Upper lobe of right lung (tissue), 1 donor: ENCODE measurements at regions not wholly inside any gene's neighbourhood (a gene's known extent, or its start where the extent isn't known, plus 50 kb on each side); places are given as distances from the start of the nearest gene placed in this dataset.

ENCODE experiments used
- ATAC-seq: fragments of 200-7000 bp; cut with Tn5 transposase; one replicate; pipeline ENCODE4 v1.9.1; 2020; ENCODE audit warnings: mild to moderate bottlenecking, moderate library complexity
- DNase-seq: peaks from one replicate; pipeline ENCODE4 v3.0.0-alpha.2; 2020
- H3K27ac ChIP-seq: fragments of 200-600 bp; one replicate; pipeline ENCODE4 v1.8.0; 2022
- H3K27me3 ChIP-seq: fragments of 200-600 bp; one replicate; pipeline ENCODE4 v1.8.0; 2022; ENCODE audit warnings: mild to moderate bottlenecking
- H3K36me3 ChIP-seq: fragments of 200-600 bp; one replicate; pipeline ENCODE4 v1.8.0; 2022
- H3K4me1 ChIP-seq: fragments of 200-600 bp; one replicate; pipeline ENCODE4 v1.8.0; 2022
- H3K4me3 ChIP-seq: fragments of 200-600 bp; one replicate; pipeline ENCODE4 v1.8.0; 2022; ENCODE audit warnings: mild to moderate bottlenecking
- H3K9me3 ChIP-seq: fragments of 200-600 bp; one replicate; pipeline ENCODE4 v1.8.0; 2022
- intact Hi-C: fragments of 100-400 bp; cut with DNase I; formaldehyde crosslinking; loops from one replicate; pipeline ENCODE4 v1.11.0; 2022
- TF ChIP-seq, protein P1 (sequence below): fragments of 200-600 bp; IDR thresholded peaks from one replicate; pipeline ENCODE4 v1.8.0; 2022; ENCODE audit warnings: antibody characterized with exemption
- donor health status: DM: no; HTN: yes; CAD: no; lungs with severe emphysema.

DNA sequence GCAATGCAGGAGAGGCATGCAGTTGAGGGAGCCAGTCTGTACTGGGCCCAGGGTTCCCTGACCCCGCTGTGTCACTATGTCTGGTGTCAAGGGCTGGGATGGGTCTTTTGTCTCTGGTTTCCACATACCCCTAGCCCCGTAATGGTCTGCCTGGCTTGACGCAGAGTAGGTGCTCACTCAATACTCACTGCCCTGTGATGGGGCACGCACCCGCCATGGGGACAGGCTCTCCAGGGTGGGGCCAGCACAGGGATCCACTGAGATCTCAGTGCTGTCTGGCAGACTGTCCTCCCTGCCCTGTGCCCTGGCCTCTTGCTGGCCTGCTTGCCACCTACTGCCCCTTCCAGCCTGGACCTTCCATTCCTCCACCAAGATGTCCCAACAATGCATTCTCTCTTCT, 101.7 kb upstream of the CD82 start:
- DNase-seq: no peak
- Histone ChIP-seq H3K27me3 (no peaks in the 10 kb centered on the region), H3K9me3 (no peaks in the 10 kb centered on the region), H3K4me1 (no peaks in the 10 kb centered on the region), H3K36me3 (no peaks in the 10 kb centered on the region), H3K4me3 (no peak overlapping the region), H3K27ac (no peak overlapping the region)
- intact Hi-C loops: no loop called here
- TF ChIP-seq, protein P1, sequence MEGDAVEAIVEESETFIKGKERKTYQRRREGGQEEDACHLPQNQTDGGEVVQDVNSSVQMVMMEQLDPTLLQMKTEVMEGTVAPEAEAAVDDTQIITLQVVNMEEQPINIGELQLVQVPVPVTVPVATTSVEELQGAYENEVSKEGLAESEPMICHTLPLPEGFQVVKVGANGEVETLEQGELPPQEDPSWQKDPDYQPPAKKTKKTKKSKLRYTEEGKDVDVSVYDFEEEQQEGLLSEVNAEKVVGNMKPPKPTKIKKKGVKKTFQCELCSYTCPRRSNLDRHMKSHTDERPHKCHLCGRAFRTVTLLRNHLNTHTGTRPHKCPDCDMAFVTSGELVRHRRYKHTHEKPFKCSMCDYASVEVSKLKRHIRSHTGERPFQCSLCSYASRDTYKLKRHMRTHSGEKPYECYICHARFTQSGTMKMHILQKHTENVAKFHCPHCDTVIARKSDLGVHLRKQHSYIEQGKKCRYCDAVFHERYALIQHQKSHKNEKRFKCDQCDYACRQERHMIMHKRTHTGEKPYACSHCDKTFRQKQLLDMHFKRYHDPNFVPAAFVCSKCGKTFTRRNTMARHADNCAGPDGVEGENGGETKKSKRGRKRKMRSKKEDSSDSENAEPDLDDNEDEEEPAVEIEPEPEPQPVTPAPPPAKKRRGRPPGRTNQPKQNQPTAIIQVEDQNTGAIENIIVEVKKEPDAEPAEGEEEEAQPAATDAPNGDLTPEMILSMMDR: no peak
- no peak for ATAC-seq

DNA sequence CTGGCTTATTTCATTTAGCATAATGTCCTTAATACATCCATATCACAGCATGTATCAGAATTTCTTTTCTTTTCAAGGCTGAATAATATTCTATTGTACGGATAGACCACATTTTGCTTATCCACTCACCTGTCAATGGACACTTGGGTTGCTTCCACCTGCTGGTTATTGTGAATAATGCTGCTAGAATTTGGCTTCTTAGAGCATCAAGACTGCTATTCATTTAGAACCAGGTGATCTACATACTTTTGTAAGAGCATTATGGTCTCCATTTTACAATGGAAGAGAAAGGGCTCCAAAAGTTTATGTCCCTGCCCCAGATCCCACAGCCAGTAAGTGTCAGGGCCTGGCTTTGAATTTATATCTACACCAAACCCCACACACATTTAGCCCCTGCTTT, 100.7 kb upstream of the CD82 start:
- intact Hi-C loops: no loop called here
- no peaks in the 10 kb centered on the region for H3K36me3 ChIP-seq
- TF ChIP-seq, protein P1: no peak
- ATAC-seq (no peak), DNase-seq (no peak)
- no peaks in the 10 kb centered on the region for H3K27me3 ChIP-seq
- no peaks in the 10 kb centered on the region for H3K4me1 ChIP-seq
- no peak overlapping the region for H3K4me3 ChIP-seq
- H3K27ac ChIP-seq: no peak overlapping the region
- no peaks in the 10 kb centered on the region for H3K9me3 ChIP-seq

DNA sequence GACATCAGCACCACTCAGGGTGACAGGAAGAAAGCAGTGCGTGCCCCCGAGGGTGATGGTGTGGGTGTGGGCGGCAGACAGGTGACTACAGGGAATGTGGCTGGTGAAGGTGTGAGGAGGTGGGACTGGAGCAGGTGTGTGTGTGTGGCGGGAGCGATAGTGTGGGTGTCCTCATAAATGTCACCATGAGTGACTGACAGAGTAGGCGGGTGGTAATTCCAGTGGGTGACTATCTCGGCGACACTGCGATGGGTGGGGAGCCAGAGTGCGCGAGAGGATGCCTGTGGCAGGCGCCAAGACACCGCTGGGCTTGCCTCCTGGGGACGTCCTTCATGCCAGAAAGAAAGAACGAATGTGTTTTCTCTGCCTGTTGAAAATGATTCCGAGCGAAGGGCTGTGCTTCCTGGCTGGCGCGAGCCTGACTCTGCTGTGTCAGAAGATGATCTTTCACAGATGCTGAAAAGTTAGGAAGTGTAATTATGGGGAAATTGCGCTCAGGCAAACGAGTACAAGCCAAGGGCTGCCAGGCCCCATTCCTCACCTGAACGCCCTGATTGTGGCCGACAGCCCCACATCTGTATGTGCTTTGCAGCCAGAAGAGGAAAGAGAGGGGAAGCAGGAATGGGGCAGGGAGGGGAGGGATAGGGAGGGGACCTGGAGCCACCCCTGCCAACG, 98.8 kb upstream of the CD82 start:
- Histone ChIP-seq H3K27ac (no peak overlapping the region), H3K36me3 (no peaks in the 10 kb centered on the region), H3K9me3 (no peaks in the 10 kb centered on the region), H3K4me1 (no peaks in the 10 kb centered on the region), H3K4me3 (no peak overlapping the region), H3K27me3 (no peaks in the 10 kb centered on the region)
- DNase-seq (no peak), ATAC-seq (no peak)
- TF ChIP-seq, protein P1: no peak
- intact Hi-C loops: no loop called here

DNA sequence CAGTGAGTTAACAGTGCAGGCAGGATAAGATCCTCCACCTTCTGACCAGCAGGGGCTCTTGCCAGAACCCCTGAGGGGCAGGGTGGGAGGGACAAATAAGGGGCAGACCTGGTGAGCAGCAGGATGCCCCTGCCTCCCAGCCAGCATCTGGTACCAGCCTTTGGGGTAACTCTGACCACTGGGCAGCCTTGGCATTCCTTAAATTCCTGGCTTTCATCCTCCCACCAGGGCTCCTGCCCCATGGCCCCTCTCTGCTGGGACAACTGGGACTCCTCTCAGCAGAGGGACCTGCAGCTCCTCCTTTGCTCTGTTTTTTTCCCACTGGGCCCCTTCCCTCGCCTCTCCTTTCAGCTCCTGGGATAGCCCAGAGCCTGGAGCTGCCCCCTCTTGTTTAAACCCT, 98.0 kb upstream of the CD82 start:
- Histone ChIP-seq H3K27ac (no peak overlapping the region), H3K4me1 (no peaks in the 10 kb centered on the region), H3K4me3 (no peak overlapping the region), H3K9me3 (no peaks in the 10 kb centered on the region), H3K27me3 (no peaks in the 10 kb centered on the region), H3K36me3 (no peaks in the 10 kb centered on the region)
- TF ChIP-seq, protein P1: no peak
- intact Hi-C loops: no loop called here
- DNase-seq (no peak), ATAC-seq (no peak)

DNA sequence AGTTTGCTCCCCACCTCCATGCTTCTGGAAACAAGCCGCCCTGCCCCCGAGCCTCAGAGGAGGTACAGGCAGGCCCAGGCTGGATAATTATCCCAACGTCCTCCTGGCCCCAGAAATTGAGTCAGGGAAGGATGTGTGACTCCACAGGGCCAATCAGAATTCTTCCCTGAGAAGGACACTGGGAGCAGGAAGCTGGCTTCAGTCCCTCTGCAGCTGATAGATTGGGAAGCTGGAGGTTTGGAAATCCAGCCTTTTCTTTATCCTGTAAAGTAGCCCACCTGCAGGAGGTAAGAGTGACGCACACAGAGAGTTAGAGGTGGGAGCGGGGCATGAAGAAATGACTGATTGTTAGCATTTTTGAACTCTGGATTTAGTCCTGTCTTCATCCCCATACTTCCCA, 97.5 kb upstream of the CD82 start:
- TF ChIP-seq, protein P1: no peak
- no peaks in the 10 kb centered on the region for H3K27me3 ChIP-seq
- no peaks in the 10 kb centered on the region for H3K9me3 ChIP-seq
- ATAC-seq (no peak), DNase-seq (no peak)
- no peak overlapping the region for H3K27ac ChIP-seq
- H3K36me3 ChIP-seq: no peaks in the 10 kb centered on the region
- no peaks in the 10 kb centered on the region for H3K4me1 ChIP-seq
- intact Hi-C loops: no loop called here
- H3K4me3 ChIP-seq: no peak overlapping the region
